Activated T-cell treated with anti-CD3 and anti-CD28 coated beads, Interleukin-2, amount 50 U/mL, for 72 hours (primary cell): ENCODE measurements at regions not wholly inside any gene's neighbourhood (a gene's known extent, or its start where the extent isn't known, plus 50 kb on each side); places are given as distances from the start of the nearest gene placed in this dataset.

Experiments
- ATAC-seq, 2 donors: fragments of 150-1000 bp; cut with Tn5 transposase; replicated peaks in 1 of 2; 2 replicates each; pipeline ENCODE4 v1.10.0; 2021; ENCODE audit warnings: moderate library complexity in 2 of 2, mild to moderate bottlenecking in 1 of 2
- DNase-seq, 2 donors: peaks; one replicate each; pipeline ENCODE4 v3.0.0; 2021 to 2022; ENCODE audit warnings: mixed read lengths in 1 of 2
- H3K27ac Mint-ChIP-seq: one replicate; pipeline ENCODE4 v1.8.0; 2022; ENCODE audit warnings: mild to moderate bottlenecking, moderate library complexity, mixed read lengths
- H3K27me3 Mint-ChIP-seq: one replicate; pipeline ENCODE4 v1.8.0; 2022; ENCODE audit warnings: low read depth, mixed read lengths
- H3K36me3 Mint-ChIP-seq, 2 donors: one replicate each; pipeline ENCODE4 v1.8.0; 2022; ENCODE audit warnings: mixed read lengths in 2 of 2, mild to moderate bottlenecking in 1 of 2; ENCODE audit not compliant: insufficient read depth in 2 of 2
- H3K4me1 Mint-ChIP-seq: one replicate; pipeline ENCODE4 v1.8.0; 2022; ENCODE audit warnings: low read depth, mixed read lengths
- H3K4me3 Mint-ChIP-seq, 2 donors: one replicate each; pipeline ENCODE4 v1.8.0; 2022; ENCODE audit warnings: mild to moderate bottlenecking in 2 of 2, mixed read lengths in 2 of 2, moderate library complexity in 2 of 2
- H3K9me3 Mint-ChIP-seq, 2 donors: one replicate each; pipeline ENCODE4 v1.8.0; 2022; ENCODE audit warnings: mixed read lengths in 2 of 2

DNA sequence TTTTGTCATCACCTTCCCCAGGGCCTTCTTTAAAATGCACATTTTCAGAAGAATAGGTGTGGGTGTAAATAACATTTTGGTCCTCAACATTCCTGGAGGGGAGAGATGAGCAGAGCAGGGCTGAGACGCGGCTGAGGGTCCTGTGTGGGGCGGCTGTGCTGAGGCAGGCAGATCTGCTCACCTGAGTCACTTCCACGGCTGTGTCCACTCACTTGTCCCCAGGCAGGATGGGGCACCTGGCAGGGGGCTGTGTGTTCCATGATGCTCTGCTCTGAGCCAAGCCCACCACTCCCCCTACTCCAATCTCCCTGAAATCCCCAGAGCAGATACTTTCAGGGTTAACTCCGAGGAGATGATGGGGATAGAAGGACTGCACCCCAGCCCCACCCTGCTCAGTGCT lies 93.8 kb downstream of the GLRX3 start:
- DNase-seq (no peak), ATAC-seq (no peak)
- peaks cover 6 to 13% of the 10 kb centered on the region in 2 donors for H3K36me3 Mint-ChIP-seq
- H3K4me3 Mint-ChIP-seq, result no peak overlapping the region
- peaks cover 3 to 6% of the 10 kb centered on the region in 2 donors for H3K9me3 Mint-ChIP-seq
- no peak overlapping the region for H3K27ac Mint-ChIP-seq
- H3K4me1 Mint-ChIP-seq, result no peaks in the 10 kb centered on the region
- H3K27me3 Mint-ChIP-seq, result no peaks in the 10 kb centered on the region

DNA sequence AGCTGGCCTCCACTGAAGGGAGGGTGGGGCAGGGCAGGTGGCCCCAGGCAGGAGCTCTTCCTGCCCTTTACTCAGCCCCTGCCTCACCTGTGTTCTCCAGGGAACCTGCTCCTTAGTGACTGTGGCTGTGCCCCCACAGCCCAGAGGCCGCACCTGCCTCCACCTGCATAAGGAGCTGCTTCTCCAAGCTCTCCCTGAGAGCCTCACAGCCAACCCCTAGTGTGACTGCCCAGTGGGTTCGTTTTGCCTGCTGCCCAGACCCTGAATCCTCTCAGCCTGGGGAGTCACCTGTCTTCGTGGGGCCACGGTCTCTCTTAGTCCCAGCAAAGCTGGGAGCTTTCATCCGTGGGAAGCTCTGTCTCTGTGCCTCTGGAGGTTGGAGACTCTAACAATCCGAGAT lies 94.4 kb downstream of the GLRX3 start:
- H3K4me1 Mint-ChIP-seq, result no peaks in the 10 kb centered on the region
- peaks cover 3 to 6% of the 10 kb centered on the region in 2 donors for H3K9me3 Mint-ChIP-seq
- no peak for DNase-seq
- peaks cover 6 to 13% of the 10 kb centered on the region in 2 donors for H3K36me3 Mint-ChIP-seq
- H3K27me3 Mint-ChIP-seq, result no peaks in the 10 kb centered on the region
- no peak overlapping the region for H3K27ac Mint-ChIP-seq
- no peak overlapping the region for H3K4me3 Mint-ChIP-seq
- ATAC-seq, result no peak

DNA sequence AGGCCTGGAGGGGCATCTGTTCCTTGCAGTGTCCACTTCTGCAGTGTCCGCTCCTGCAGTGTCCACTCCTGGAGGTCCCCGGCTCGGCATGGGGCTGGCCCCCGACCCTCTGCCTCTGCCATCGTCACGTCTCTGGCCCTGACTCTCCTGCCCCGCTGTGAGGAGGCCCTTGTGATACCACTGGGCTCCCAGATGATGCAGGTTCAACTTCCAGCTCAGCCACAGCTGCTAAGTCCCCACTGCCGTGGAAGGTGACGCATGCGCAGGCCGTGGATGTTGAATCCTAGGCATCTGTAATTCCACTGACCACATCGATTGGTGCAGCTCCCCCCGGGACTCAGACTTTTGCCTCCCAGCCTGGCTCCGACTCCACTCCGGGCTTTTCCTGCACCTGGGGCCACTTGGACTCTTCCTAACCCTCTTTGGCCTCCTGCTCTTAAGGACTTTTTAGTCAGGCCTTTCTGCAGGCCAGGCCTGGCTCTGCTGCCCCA lies 95.1 kb downstream of the GLRX3 start:
- no peak for ATAC-seq
- no peak for DNase-seq
- H3K27me3 Mint-ChIP-seq, result no peaks in the 10 kb centered on the region
- no peak overlapping the region for H3K27ac Mint-ChIP-seq
- no peaks in the 10 kb centered on the region for H3K4me1 Mint-ChIP-seq
- H3K9me3 Mint-ChIP-seq, result peaks cover 3 to 6% of the 10 kb centered on the region in 2 donors
- peaks cover 6 to 9% of the 10 kb centered on the region in 2 donors for H3K36me3 Mint-ChIP-seq
- H3K4me3 Mint-ChIP-seq, result no peak overlapping the region

DNA sequence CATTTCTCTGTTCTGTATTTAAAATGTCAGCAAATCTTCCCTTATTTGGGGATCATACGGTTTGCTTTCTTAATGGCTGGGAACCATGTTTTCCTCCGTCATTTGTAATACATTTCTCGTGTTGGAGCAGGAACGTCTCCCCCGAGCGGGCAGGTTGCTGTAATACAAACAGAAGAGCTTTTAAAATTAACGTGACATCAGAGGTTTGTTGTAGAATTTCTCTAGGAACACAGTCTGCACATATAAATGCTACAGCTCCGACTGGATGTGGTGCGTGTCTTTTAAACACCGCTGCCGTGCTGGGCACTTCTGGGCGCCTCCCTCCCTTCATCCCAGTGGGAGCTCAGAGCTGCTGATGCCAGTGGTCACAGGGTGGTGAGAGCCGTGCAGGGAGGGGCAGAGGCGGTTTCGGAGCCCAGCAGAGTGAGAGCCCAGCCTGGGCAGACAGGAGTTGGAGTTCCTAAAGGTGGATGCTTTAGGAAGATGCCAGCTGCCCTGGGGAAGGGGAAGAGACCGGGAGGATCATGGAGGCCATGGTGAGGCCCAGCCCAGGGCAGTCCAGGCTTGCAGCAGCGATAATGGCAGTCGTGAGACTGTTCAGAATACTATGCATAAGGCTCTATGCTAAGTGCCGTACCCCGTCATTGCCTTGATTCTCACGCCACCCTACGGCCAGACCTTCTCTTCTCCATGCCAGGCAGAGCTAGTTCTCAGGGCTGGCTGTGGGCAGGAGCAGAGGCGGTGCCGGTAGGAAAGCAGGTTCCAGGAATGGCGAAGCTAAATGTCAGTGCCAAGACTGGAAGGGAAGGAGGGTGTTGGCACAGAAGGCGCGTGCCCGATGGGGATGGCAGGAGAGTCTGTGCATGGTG lies 96.2 kb downstream of the GLRX3 start:
- Mint-ChIP-seq H3K27ac (no peak overlapping the region), H3K9me3 (peaks cover 1 to 3% of the 10 kb centered on the region in 2 donors), H3K36me3 (peaks cover 3 to 4% of the 10 kb centered on the region in 2 donors), H3K4me1 (no peaks in the 10 kb centered on the region), H3K27me3 (no peaks in the 10 kb centered on the region), H3K4me3 (no peak overlapping the region)
- DNase-seq, result no peak
- no peak for ATAC-seq

DNA sequence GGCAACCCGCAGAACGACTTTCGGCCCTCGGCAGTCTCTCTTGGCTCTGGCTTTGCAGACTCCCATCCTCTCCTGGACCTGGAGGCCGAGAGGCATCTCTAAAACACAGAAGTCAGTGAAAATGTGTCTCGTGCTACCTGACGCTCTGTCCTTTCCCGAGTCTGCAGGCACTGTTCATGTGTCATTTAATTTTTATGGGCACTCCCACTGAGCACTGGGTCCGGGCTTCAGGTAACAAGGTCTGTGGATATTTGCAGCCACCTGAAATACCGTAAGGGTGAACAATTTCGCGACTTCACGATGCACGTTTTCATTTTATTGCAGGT lies 96.8 kb downstream of the GLRX3 start:
- DNase-seq (no peak), ATAC-seq (no peak)
- Mint-ChIP-seq H3K9me3 (peaks cover 0 to 2% of the 10 kb centered on the region in 2 donors), H3K27ac (no peak overlapping the region), H3K36me3 (peaks cover 2 to 3% of the 10 kb centered on the region in 2 donors), H3K4me3 (no peak overlapping the region), H3K27me3 (no peaks in the 10 kb centered on the region), H3K4me1 (no peaks in the 10 kb centered on the region)

DNA sequence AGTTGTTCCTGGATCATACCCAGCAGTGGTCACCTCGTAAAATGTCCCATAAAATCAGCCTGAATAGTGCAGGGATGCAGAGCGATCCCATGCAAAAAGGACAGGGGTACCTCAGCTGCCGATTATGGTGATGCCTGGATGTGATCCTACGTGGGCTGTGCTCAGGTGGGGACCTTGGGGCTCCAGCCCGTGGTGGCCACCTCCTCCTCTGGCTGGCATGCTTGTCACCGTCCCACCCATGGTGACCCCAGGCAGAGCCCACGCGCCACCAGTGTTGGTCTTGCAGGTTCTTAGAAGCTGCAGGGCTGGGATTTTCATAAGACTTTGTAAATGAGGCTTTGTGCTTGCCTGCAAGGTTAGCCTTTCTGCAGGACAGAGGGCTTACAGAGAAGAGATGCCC lies 97.2 kb downstream of the GLRX3 start:
- no peak for DNase-seq
- no peaks in the 10 kb centered on the region for H3K9me3 Mint-ChIP-seq
- H3K36me3 Mint-ChIP-seq, result peaks cover under 1 to 2% of the 10 kb centered on the region in 2 donors
- H3K27ac Mint-ChIP-seq, result no peak overlapping the region
- no peak for ATAC-seq
- no peak overlapping the region for H3K4me3 Mint-ChIP-seq
- no peaks in the 10 kb centered on the region for H3K27me3 Mint-ChIP-seq
- H3K4me1 Mint-ChIP-seq, result no peaks in the 10 kb centered on the region

DNA sequence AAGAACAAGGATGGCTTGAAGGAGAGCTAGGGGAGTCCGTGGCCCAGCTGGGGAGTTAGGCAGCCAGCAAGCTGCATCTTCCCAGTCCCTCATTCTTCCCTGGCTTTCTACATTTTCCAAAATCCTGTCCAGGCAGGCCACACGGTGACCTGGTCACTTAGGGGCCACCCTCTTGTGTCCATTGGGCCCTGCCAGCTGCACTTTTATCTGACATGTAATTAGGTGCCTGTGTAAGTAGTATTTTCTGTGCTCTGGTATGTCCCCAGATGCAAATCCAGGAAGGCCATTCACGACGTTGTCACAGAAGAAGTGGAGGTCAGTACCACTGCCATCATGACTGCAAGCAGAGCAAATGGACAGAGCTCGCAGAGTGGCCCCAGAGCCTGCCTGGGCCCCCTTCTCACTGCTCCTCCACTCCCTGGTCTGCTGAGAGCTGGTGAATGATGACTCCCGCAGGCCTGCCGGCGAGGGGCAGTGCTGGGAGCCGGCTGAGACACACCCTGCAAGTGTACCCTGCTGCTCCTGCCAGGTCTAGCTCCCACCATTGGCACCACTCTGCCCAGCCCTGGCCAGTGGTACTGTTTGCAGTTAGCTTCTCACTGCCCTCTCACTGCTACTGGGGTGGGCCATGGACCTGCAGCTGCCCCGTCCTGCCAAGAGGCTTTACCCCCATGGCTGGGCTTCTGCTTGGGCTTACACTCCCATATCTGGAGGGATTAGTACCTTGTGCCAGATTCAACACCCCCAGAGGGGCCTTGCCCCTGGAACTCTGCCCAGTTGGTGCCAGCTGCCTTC lies 98.2 kb downstream of the GLRX3 start:
- peaks cover 6% of the 10 kb centered on the region for H3K27me3 Mint-ChIP-seq
- no peak overlapping the region for H3K27ac Mint-ChIP-seq
- ATAC-seq (no peak), DNase-seq (no peak)
- H3K36me3 Mint-ChIP-seq, result peaks cover 0 to 2% of the 10 kb centered on the region in 2 donors
- no peaks in the 10 kb centered on the region for H3K4me1 Mint-ChIP-seq
- H3K4me3 Mint-ChIP-seq, result no peak overlapping the region
- H3K9me3 Mint-ChIP-seq, result no peaks in the 10 kb centered on the region

DNA sequence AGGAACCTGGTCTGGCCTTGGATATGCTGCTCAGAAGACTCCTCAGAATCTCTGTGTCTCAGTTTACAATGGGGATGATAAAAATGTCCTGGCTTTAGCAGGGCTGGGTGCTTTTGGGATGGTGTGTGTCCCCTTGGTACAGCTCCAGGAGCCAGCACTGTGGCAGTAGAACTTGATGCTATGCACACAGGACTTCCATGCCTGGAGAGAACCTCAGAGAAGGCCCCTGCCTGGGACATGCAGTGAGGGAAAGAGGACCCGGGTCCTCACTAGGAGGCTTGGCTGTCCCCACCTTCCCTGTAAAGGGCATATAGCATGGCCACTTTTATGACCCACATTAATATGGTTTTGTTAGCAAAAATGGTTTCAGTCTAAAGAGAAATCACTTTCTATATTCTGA lies 100.5 kb downstream of the GLRX3 start:
- Mint-ChIP-seq H3K4me1 (no peaks in the 10 kb centered on the region), H3K4me3 (no peak overlapping the region), H3K36me3 (peaks cover 4 to 7% of the 10 kb centered on the region in 2 donors), H3K27me3 (peaks cover 17% of the 10 kb centered on the region), H3K27ac (no peak overlapping the region), H3K9me3 (peaks cover 3 to 6% of the 10 kb centered on the region in 2 donors)
- DNase-seq, result no peak
- no peak for ATAC-seq

DNA sequence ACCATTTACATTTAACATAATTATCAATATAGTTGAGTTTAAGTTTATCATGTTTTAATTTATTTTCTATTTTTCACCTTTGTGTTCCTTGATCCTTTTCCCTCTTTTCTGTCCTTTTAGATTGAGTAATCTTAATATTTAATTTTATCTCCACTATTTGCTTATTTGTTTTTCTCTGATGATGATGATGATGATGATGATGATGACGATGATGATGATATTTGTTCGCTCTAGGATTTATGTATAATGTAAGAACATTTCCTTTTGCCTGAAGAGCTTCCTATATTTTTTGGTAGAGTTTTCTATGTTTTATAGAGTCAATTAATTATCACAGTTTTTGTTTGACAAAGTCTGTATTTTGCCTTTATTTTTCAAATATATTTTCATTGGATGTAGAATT lies 104.2 kb downstream of the GLRX3 start:
- ATAC-seq, result no peak
- Mint-ChIP-seq H3K36me3 (peaks cover 4 to 9% of the 10 kb centered on the region in 2 donors), H3K27me3 (peaks cover 46% of the 10 kb centered on the region), H3K9me3 (peaks cover 3 to 7% of the 10 kb centered on the region in 2 donors), H3K27ac (no peak overlapping the region), H3K4me1 (peaks cover 17% of the 10 kb centered on the region), H3K4me3 (no peak overlapping the region)
- no peak for DNase-seq

DNA sequence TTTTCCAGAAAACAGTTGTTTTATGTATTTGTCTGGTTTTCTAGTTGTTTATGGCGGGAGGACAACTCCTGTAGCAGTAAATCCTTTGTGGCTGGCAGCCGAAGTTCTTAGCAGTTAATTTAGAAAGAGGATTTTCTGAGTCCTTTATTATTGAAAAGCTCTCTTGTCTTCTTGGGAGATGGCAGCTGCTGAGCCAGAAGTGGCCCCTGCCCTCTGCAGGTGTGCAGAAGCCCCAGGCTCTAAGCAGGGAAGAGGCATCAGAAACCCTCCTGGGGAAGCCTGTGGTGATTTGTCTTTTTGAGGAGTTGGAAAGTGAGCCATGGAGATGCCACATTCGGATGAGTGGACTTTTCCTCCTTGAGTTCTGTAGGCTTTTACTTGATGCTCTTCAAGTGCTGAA lies 106.3 kb downstream of the GLRX3 start:
- DNase-seq (no peak), ATAC-seq (no peak)
- peaks cover 4 to 9% of the 10 kb centered on the region in 2 donors for H3K36me3 Mint-ChIP-seq
- no peak overlapping the region for H3K27ac Mint-ChIP-seq
- peaks cover 3 to 8% of the 10 kb centered on the region in 2 donors for H3K9me3 Mint-ChIP-seq
- peaks cover 17% of the 10 kb centered on the region for H3K4me1 Mint-ChIP-seq
- H3K27me3 Mint-ChIP-seq, result peaks cover 53% of the 10 kb centered on the region
- H3K4me3 Mint-ChIP-seq, result no peak overlapping the region

DNA sequence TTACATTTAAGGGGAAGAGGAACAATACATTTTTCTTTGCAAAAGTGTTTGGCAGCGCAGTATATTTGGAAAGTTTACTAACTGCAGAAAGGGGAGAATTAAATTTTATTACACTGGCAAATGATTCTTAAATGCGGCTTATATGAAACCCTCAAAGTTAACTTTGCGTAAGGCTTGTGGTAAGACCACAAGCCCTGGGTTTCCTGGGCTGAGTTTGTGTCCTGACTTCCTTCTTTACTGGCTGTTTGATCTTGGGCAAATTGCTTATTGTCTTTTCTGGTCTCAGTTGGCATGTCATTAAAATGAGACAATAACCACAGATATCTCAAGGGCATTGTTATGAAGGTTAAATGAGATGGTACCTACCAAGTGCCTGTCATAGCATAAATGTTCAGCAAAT lies 106.8 kb downstream of the GLRX3 start:
- Mint-ChIP-seq H3K27me3 (peaks cover 53% of the 10 kb centered on the region), H3K36me3 (peaks cover 4 to 9% of the 10 kb centered on the region in 2 donors), H3K4me1 (peaks cover 17% of the 10 kb centered on the region), H3K9me3 (peaks cover 3 to 8% of the 10 kb centered on the region in 2 donors), H3K27ac (no peak overlapping the region), H3K4me3 (no peak overlapping the region)
- no peak for ATAC-seq
- DNase-seq, result no peak

DNA sequence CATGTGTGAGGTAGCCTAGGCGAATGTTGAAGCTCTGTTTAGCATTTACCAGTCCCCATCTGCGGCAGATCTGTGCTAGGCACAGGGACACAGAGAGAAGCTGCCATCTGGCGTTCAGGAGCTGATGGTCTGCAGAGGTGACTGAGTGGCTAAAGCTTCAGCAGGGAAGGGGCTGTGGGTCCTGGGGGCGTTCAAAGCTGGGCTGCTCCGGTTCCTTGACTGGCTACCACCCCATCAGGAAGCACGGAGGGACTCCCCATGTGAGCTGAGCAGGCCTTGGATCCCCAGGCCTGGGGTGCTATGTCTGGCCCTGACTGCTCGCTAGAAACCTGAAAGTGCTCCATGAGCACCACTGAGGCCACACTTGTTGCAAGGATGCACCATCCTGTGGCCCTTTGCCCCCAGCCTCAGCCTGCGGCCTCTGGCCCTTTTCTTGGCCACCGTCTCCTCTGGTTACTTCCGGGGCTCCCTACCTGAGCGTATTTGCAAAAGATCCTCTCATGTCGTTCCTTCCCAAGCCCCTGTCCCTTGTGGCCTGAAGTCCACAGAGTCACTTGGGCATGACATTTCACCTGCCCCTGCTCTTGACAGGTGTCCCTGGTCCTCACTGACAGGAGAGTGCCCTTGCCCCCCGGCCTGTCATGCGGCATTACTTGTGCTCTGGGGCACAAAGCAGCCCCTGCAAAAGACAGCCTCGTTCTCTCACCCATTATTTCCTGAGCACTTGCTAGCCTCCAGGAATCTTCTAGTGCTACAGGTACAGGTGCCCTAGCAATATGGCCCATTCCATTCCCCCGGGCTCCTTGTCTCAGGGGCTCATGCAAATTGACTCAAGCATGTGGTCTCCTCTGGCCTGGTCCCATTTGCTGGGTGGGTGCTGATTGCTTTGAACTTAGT lies 108.1 kb downstream of the GLRX3 start:
- no peak overlapping the region for H3K4me3 Mint-ChIP-seq
- peaks cover 47% of the 10 kb centered on the region for H3K27me3 Mint-ChIP-seq
- H3K9me3 Mint-ChIP-seq, result peaks cover 3 to 8% of the 10 kb centered on the region in 2 donors
- H3K36me3 Mint-ChIP-seq, result peaks cover 4 to 7% of the 10 kb centered on the region in 2 donors
- ATAC-seq (no peak), DNase-seq (no peak)
- H3K4me1 Mint-ChIP-seq, result peaks cover 17% of the 10 kb centered on the region
- no peak overlapping the region for H3K27ac Mint-ChIP-seq
